ENCODE measurements at regions not wholly inside any gene's neighbourhood (a gene's known extent, or its start where the extent isn't known, plus 50 kb on each side); places are given as distances from the start of the nearest gene placed in this dataset.
"Not testable (repeated sequence)": the region's sequence is repeated elsewhere in the genome, so short reads cannot be mapped to it uniquely, and the experiment has no call there.

- DNase-seq = no peak
These were observed 50.0 kb downstream of the SOD2 start for GRCh38 chr6:159642995-159643394.

- DNase-seq = no peak
These were observed 50.6 kb downstream of the SOD2 start for GRCh38 chr6:159642481-159642880.

- no peak for DNase-seq
These were observed 52.1 kb downstream of the SOD2 start for GRCh38 chr6:159640722-159641482.

- no peak for DNase-seq
These were observed 52.7 kb downstream of the SOD2 start for GRCh38 chr6:159640322-159640721.

- DNase-seq = no peak
These were observed 53.3 kb downstream of the SOD2 start for GRCh38 chr6:159639721-159640120.

GRCh38 chr6:159633196-159633595 is 59.8 kb downstream of the SOD2 start:
- peak; percentile 54 for DNase-seq

GRCh38 chr6:159631886-159632285 is 61.2 kb downstream of the SOD2 start:
- no peak for DNase-seq

- no peak for DNase-seq
These were observed 65.1 kb downstream of the SOD2 start for GRCh38 chr6:159627939-159628338.

GRCh38 chr6:159626506-159626905 is 66.5 kb downstream of the SOD2 start:
- DNase-seq = not testable (repeated sequence)

GRCh38 chr6:159623156-159623555 is 69.9 kb downstream of the SOD2 start:
- DNase-seq = no peak

GRCh38 chr6:159620947-159621346 is 72.1 kb downstream of the SOD2 start:
- DNase-seq = no peak

GRCh38 chr6:159617444-159617843 is 75.6 kb downstream of the SOD2 start:
- no peak for DNase-seq

- peak; percentile 12 for DNase-seq
These were observed 76.6 kb downstream of the SOD2 start for GRCh38 chr6:159616456-159616855.

GRCh38 chr6:159615918-159616317 is 77.1 kb downstream of the SOD2 start:
- DNase-seq = no peak

- DNase-seq = no peak
These were observed 82.2 kb downstream of the SOD2 start for GRCh38 chr6:159610881-159611280.

- no peak for DNase-seq
These were observed 83.3 kb downstream of the SOD2 start for GRCh38 chr6:159609652-159610178.

- DNase-seq = peak; percentile 24
These were observed 83.9 kb downstream of the SOD2 start for GRCh38 chr6:159608961-159609651.

GRCh38 chr6:159606786-159607185 is 86.3 kb downstream of the SOD2 start:
- no peak for DNase-seq

GRCh38 chr6:159604443-159604956 is 88.5 kb downstream of the SOD2 start:
- no peak for DNase-seq

GRCh38 chr6:159602431-159603041 is 90.5 kb downstream of the SOD2 start:
- no peak for DNase-seq

- DNase-seq = no peak
These were observed 91.8 kb downstream of the SOD2 start for GRCh38 chr6:159601211-159601610.

GRCh38 chr6:159595173-159595572 is 97.9 kb downstream of the SOD2 start:
- DNase-seq = no peak

GRCh38 chr6:159594750-159595117 is 98.3 kb downstream of the SOD2 start:
- no peak for DNase-seq

All from RPMI8226 (cell line).